ENCODE measurements at regions not wholly inside any gene's neighbourhood (a gene's known extent, or its start where the extent isn't known, plus 50 kb on each side); places are given as distances from the start of the nearest gene placed in this dataset.

DNA sequence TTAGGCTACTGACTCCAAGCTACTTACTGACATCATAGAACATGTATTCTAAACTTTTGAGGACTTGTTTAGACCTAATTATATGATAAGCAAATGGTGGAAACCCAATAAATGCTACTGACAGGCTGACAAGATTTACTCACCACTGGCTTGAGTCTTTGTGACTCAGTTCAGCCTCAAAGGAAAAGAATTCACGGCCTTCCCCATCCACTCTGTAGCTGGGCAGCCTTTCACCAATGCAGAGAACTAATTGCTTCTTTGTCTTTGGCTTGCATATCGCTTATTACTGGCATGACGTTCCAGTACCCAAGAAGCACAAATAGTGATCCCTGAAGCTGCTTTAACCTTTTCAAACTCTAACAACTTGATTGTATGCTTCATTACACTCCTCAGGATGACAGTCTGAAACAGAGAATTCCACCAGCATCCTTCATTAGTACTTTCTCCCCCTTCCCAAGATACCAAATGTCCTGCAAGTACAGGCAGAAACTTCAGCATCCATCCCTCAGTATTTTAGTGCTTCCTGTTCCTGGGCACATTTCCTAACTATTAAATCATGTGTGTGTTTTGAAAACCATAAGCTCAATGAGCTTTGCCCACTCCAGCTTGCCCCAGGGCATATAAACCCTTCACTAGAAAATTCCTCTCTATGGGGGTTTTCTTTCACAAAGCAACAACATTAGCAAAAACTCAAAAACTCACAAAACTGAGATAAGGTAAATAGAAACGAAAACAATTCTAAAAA, 298.1 kb upstream of the SLC7A11 start:
- TF ChIP-seq, protein P1, sequence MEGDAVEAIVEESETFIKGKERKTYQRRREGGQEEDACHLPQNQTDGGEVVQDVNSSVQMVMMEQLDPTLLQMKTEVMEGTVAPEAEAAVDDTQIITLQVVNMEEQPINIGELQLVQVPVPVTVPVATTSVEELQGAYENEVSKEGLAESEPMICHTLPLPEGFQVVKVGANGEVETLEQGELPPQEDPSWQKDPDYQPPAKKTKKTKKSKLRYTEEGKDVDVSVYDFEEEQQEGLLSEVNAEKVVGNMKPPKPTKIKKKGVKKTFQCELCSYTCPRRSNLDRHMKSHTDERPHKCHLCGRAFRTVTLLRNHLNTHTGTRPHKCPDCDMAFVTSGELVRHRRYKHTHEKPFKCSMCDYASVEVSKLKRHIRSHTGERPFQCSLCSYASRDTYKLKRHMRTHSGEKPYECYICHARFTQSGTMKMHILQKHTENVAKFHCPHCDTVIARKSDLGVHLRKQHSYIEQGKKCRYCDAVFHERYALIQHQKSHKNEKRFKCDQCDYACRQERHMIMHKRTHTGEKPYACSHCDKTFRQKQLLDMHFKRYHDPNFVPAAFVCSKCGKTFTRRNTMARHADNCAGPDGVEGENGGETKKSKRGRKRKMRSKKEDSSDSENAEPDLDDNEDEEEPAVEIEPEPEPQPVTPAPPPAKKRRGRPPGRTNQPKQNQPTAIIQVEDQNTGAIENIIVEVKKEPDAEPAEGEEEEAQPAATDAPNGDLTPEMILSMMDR (IDR thresholded peaks at IDR 0.05): no peak
- no peak for TF ChIP-seq POLR2A (IDR thresholded peaks at IDR 0.05)

Data from lower leg skin (tissue), 3 donors.